HG02970 (cell line): ENCODE measurements at regions not wholly inside any gene's neighbourhood (a gene's known extent, or its start where the extent isn't known, plus 50 kb on each side); places are given as distances from the start of the nearest gene placed in this dataset.

ENCODE experiments used
- ATAC-seq: cut with Tn5 transposase; IDR thresholded peaks from one replicate; pipeline ENCODE4 v1.9.1; 2021; ENCODE audit warnings: mild to moderate bottlenecking, moderate library complexity, moderate number of reproducible peaks; ENCODE audit not compliant: unreplicated experiment, low FRiP score

- ATAC-seq: no peak
These were observed 527.4 kb downstream of the C4orf33 start for GRCh38 chr4:129623233-129623875.

- ATAC-seq: peak; percentile 74
These were observed 545.2 kb downstream of the C4orf33 start for GRCh38 chr4:129641179-129641578.

- no peak for ATAC-seq
These were observed 549.5 kb downstream of the C4orf33 start for GRCh38 chr4:129645461-129645860.

GRCh38 chr4:129668092-129668491 is 572.1 kb downstream of the C4orf33 start:
- no peak for ATAC-seq

GRCh38 chr4:129672941-129673340 is 577.0 kb downstream of the C4orf33 start:
- ATAC-seq: no peak

- ATAC-seq: no peak
These were observed 579.1 kb downstream of the C4orf33 start for GRCh38 chr4:129675036-129675435.

- ATAC-seq: no peak
These were observed 581.0 kb downstream of the C4orf33 start for GRCh38 chr4:129676934-129677333.

- ATAC-seq: no peak
These were observed 586.6 kb downstream of the C4orf33 start for GRCh38 chr4:129682586-129682985.

GRCh38 chr4:129707949-129708348 is 612.0 kb downstream of the C4orf33 start:
- no peak for ATAC-seq

GRCh38 chr4:129708784-129709183 is 612.8 kb downstream of the C4orf33 start:
- ATAC-seq: no peak

- ATAC-seq: no peak
These were observed 642.2 kb downstream of the C4orf33 start for GRCh38 chr4:129738175-129738574.

GRCh38 chr4:129747756-129748155 is 651.8 kb downstream of the C4orf33 start:
- ATAC-seq: no peak

GRCh38 chr4:129748991-129749390 is 653.0 kb downstream of the C4orf33 start:
- ATAC-seq: no peak

- no peak for ATAC-seq
These were observed 655.7 kb downstream of the C4orf33 start for GRCh38 chr4:129751646-129752045.

GRCh38 chr4:129783596-129783995 is 687.6 kb downstream of the C4orf33 start:
- no peak for ATAC-seq

- no peak for ATAC-seq
These were observed 692.5 kb downstream of the C4orf33 start for GRCh38 chr4:129788486-129788885.

GRCh38 chr4:129804461-129804981 is 708.6 kb downstream of the C4orf33 start:
- no peak for ATAC-seq

- ATAC-seq: no peak
These were observed 711.0 kb downstream of the C4orf33 start for GRCh38 chr4:129806986-129807385.

- ATAC-seq: no peak
These were observed 712.3 kb downstream of the C4orf33 start for GRCh38 chr4:129808242-129808641.

- ATAC-seq: no peak
These were observed 725.1 kb downstream of the C4orf33 start for GRCh38 chr4:129821073-129821472.

- no peak for ATAC-seq
These were observed 726.0 kb downstream of the C4orf33 start for GRCh38 chr4:129821963-129822362.

- ATAC-seq: no peak
These were observed 726.7 kb downstream of the C4orf33 start for GRCh38 chr4:129822701-129823100.

- no peak for ATAC-seq
These were observed 727.2 kb downstream of the C4orf33 start for GRCh38 chr4:129823105-129823504.
